Stimulated activated CD8-positive, alpha-beta memory T cell treated with anti-CD3 and anti-CD28 coated beads, Interleukin-4, amount 100 ng/mL, for 24 hours (primary cell): ENCODE measurements at regions not wholly inside any gene's neighbourhood (a gene's known extent, or its start where the extent isn't known, plus 50 kb on each side); places are given as distances from the start of the nearest gene placed in this dataset.
"Not testable (repeated sequence)": the region's sequence is repeated elsewhere in the genome, so short reads cannot be mapped to it uniquely, and the experiment has no call there.

Experiments used
- DNase-seq: peaks from one replicate; pipeline ENCODE4 v3.0.0-alpha.2; 2020; ENCODE audit warnings: low read depth

- DNase-seq, result no peak
Measured at GRCh38 chr9:110025551-110026170, 182.3 kb downstream of the C9orf152 start.

DNA sequence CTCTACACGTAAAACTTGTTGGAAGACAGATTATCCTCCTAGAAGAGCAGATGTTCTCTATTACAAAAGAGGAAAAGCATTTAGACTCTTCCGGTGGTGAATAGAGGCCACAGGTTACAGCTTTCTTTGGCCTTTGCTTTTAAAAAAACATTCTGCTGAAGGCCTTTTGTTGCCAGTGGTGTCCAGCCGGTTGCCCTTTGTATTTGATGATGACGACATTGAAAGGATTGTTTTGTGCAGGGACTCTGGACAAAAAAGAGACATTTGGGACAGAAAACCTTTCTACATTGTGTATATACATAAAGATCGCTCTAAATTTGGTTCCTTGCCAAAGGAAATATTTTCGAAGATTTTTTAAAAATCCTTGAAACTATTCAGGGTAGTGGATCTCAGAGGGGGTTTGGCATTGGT, 180.3 kb downstream of the C9orf152 start:
- DNase-seq, result no peak

- DNase-seq, result no peak
Measured at GRCh38 chr9:110028271-110028670, 179.7 kb downstream of the C9orf152 start.

DNA sequence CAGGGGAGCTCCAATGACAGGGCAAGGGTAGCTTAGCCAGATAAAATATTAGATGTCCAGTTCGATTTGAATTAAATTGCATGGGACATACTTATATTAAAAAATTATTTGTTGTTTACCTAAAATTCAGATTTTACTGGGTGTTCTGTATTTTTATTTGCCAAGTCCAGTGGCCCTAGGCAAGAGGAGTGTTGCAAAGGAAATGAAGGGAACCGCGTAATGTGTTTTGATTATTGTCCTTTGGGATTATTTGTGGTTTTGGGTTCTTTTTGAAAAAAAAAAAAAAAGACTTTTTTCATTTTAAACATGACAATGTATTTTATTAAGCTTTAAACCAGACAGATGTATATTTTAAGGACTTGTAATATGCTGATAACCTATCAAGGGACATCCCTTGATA, 179.3 kb downstream of the C9orf152 start:
- DNase-seq, result no peak

GRCh38 chr9:110029429-110029955, 178.5 kb downstream of the C9orf152 start:
- DNase-seq, result no peak

GRCh38 chr9:110029956-110030480, 177.9 kb downstream of the C9orf152 start:
- no peak for DNase-seq

GRCh38 chr9:110030632-110031031, 177.3 kb downstream of the C9orf152 start:
- no peak for DNase-seq

- no peak for DNase-seq
Measured at GRCh38 chr9:110031511-110032173, 176.3 kb downstream of the C9orf152 start.

GRCh38 chr9:110032532-110032931, 175.4 kb downstream of the C9orf152 start:
- not testable (repeated sequence) for DNase-seq

DNA sequence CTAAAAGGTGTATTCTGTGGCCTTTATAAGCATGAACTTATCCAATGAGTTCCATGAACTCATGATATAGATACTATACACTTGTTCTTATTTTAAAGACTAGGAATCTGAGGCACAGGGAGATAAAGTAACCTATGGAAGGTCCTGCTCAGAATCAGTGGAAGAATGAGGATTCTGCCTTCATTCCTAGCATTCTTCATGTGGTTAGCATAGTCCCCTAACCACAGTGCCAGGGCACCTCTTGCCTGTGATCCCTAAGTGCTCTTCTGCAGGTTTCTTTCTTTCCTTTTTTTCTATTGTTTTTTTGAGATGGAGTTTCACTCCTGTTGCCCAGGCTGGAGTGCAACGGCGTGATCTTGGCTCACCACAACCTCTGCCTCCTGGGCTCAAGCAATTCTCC, 174.1 kb downstream of the C9orf152 start:
- no peak for DNase-seq

DNA sequence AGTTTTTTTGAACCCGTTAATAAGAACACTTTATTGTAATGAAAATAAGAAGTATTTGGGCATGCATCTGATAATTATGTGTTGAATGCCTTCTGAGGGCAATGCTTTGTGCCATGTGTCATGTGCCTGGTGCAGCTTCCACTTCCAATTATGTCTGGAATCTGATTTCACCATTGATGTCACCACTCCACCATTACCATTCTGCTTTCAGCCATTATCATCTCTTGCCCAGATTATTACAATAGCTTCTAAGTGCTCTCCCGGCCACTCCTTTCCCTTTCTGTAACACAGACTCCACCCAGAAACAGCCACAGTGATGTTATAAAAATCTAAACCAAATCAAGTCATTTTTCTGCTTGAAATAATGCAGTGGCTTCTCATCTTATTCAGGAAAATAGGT, 171.7 kb downstream of the C9orf152 start:
- DNase-seq, result no peak

- DNase-seq, result no peak
Measured at GRCh38 chr9:110040788-110041187, 167.2 kb downstream of the C9orf152 start.

- DNase-seq, result no peak
Measured at GRCh38 chr9:110041452-110041851, 166.5 kb downstream of the C9orf152 start.

DNA sequence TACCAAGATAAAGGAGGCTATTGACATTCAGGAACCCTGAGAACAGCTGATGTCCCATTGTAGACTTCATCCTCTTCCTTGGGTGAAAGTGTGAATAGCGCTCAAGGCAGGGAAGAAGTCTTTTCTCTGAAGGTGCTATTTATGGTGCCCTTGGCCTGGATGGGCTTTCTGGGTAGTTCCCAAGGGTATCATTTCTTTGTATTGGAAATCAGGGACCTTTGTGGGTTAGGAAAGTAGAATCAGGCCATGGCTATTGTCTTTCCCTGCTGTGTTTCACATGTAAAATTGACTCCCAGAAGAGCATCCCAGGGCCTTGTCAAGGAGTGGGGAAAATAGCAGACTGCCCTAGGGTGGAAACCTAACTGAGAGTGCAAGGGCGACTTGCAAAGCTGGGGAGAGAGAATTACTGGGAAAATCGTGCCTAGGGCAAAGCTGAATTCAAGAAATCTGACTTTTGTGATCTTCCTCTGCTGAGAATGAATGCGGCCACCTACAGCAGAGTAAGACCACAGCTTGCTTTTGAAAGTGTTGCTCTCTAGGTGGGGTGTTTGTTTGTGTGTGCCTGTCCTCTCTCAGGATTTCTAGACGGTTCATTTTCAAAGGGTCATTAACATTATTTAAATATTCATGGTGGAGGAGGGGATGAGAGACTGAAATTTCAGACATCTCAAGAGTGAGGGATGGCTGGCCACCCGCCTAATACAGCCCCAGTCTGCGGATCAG, 160.6 kb downstream of the C9orf152 start:
- no peak for DNase-seq

DNA sequence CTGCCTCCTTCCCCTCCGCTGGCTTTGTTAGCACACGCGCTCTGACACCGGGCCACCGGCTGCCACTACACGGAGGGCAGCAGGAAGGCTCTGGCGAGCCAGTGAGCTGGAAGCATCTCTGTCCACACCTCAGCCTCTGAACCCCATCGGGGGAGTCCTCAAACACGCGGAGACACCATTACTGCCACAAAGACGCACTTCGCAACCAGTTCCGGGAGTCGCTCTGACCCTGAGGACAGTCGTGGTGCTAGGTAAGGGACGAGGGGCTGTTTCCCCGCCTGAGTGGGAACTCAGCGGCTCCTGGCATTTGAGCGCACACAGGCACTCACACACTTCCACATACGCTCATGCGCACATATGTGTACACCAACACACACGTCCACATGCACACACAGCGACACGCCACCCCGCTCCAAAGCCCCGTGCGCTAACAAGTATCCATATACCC, 160.0 kb downstream of the C9orf152 start:
- DNase-seq, result no peak

DNA sequence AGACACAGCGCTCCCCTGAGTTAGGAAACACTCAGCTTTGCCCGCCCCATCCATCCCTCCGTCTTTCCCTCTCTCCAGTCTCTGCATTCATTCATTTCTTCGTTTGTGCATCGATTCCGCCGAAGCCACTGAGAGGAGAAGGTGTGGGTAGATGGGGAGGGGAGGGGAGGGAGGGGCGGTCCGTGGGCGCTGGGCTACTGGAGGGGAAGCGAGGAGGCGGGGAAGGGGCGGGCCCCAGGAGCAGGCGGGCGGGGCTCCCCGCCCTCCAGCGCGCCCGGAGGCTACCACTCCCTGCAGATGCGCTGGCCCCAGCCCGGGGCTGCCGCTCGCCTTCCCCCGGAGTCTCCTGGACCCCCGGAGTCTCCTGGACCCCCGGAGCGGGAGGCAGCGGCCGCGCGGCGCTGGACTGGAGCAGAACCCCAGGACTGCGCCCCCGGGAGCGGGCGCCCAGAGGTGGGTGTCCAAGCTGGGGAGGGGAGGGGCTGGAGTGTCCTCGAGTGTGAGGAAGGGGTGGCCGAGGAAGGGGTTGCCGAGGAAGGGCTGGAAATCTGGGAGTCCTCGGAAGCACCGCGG, 159.5 kb downstream of the C9orf152 start:
- DNase-seq, result peak; percentile 57

DNA sequence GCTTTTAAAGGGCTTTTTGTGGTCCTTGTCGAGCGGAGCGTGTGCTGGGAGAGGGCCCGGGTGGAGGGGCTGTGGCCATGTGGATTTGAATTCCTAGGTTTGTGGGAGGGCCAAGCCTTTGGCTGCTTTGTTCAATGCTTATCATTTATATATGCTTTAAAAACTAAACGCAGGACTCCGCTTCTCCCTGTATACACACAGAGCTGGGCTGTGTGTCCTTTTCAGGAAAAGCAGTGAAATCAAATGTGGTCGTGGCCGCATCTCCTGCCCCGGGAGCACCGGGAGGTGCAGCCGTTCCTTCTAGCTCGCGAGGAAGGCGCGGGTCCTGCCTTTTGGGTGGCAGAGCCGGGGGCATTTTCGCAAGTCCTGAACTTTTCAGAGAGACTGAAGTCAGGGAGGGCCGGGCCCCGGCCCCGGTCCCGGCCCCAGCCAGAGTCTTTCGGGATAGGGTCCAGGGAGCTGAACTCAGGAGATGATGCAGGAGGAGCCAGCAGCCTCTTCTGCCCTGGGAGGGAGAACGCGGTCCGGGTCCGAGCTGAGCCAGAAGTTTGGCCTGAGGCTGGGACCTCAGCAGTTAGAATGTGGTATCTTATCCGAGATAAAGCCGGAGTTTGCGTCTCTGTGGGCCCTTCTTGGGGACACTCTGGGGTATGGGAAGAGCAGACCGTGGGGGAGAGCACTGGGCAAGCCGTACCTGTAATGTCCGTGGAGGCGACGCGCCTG, 158.8 kb downstream of the C9orf152 start:
- no peak for DNase-seq

DNA sequence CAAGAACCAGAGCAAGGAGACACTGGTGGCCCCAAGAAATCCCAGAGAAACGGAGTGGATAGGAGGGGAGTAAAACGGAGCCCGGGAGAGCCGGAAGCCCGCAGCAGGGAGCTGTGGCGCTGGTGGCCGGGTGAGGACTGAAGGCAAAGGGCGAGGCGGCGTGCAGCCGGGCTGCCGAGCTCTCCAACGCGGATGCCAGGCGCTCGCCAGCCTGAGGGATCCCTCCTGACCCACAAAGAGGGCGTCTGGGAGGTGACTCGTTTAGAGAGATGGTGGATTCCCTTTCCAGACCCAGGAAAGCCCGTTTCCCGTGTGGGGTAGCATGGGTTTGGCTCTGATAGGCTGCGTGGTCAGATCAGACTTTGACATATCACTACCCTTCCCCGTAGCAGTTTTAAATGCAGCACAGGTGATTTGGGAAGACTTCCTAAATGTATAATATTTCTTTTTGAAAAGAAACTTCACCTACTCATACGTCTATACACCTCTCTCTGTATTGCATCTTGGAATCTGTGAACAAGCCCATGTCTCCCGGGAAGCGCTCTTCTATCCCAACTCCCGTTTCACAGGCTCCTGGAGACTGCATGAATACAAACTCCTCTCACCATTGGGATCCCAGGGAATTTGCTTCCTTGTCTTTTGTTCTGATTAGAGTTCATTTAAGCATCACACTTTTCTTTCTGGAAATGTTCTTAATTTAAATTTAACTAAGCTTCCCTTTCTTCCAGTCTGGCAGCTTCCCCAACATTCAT, 158.1 kb downstream of the C9orf152 start:
- DNase-seq, result no peak

GRCh38 chr9:110050925-110051355, 157.0 kb downstream of the C9orf152 start:
- DNase-seq, result no peak

DNA sequence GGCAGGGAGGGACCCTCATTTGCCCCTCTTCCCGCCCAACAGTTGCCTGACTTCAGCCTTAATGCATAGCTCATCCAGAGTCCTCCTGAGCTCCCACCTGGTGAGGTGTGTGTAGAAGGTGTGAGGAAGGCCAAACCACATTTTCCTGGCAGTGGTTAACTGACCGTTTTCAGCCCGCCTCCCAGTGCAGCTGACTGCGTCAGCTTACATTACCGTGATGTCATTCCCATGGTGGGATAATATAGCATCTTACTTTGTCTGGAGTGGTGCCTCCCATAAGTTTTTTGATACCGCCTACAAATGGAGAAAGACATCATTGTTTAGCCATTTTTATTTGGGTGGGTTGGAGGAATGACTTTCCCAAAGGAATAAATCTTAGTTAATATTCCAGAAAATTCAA, 151.9 kb downstream of the C9orf152 start:
- DNase-seq, result no peak
